ENCODE measurements at regions not wholly inside any gene's neighbourhood (a gene's known extent, or its start where the extent isn't known, plus 50 kb on each side); places are given as distances from the start of the nearest gene placed in this dataset.

GRCh38 chr18:46408334-46408987, 248.6 kb downstream of the LOXHD1 start:
- DNase-seq (ENCODE audit: low spot score), result no peak

- no peak for DNase-seq (ENCODE audit: low spot score)
Observed at GRCh38 chr18:46411191-46411828, 245.7 kb downstream of the LOXHD1 start.

- DNase-seq (ENCODE audit: low spot score), result peak; percentile 36
Observed at GRCh38 chr18:46411867-46412690, 244.9 kb downstream of the LOXHD1 start.

GRCh38 chr18:46412916-46413315, 244.1 kb downstream of the LOXHD1 start:
- DNase-seq (ENCODE audit: low spot score), result peak; percentile 17

- no peak for DNase-seq (ENCODE audit: low spot score)
Observed at GRCh38 chr18:46413684-46414083, 243.3 kb downstream of the LOXHD1 start.

GRCh38 chr18:46414863-46415262, 242.2 kb downstream of the LOXHD1 start:
- DNase-seq (ENCODE audit: low spot score), result no peak

- DNase-seq (ENCODE audit: low spot score), result no peak
Observed at GRCh38 chr18:46415532-46416252, 241.3 kb downstream of the LOXHD1 start.

- DNase-seq (ENCODE audit: low spot score), result no peak
Observed at GRCh38 chr18:46416706-46417638, 240.0 kb downstream of the LOXHD1 start.

GRCh38 chr18:46418663-46419260, 238.3 kb downstream of the LOXHD1 start:
- DNase-seq (ENCODE audit: low spot score), result no peak

- no peak for DNase-seq (ENCODE audit: low spot score)
Observed at GRCh38 chr18:46419391-46420141, 237.5 kb downstream of the LOXHD1 start.

GRCh38 chr18:46421973-46422551, 235.0 kb downstream of the LOXHD1 start:
- DNase-seq (ENCODE audit: low spot score), result no peak

- no peak for DNase-seq (ENCODE audit: low spot score)
Observed at GRCh38 chr18:46422552-46423055, 234.4 kb downstream of the LOXHD1 start.

GRCh38 chr18:46423226-46423805, 233.7 kb downstream of the LOXHD1 start:
- DNase-seq (ENCODE audit: low spot score), result no peak

GRCh38 chr18:46424898-46425297, 232.1 kb downstream of the LOXHD1 start:
- DNase-seq (ENCODE audit: low spot score), result no peak

- no peak for DNase-seq (ENCODE audit: low spot score)
Observed at GRCh38 chr18:46425511-46425910, 231.5 kb downstream of the LOXHD1 start.

GRCh38 chr18:46426021-46426678, 230.9 kb downstream of the LOXHD1 start:
- no peak for DNase-seq (ENCODE audit: low spot score)

GRCh38 chr18:46426679-46427047, 230.4 kb downstream of the LOXHD1 start:
- no peak for DNase-seq (ENCODE audit: low spot score)

Measured in mucosa of gallbladder (tissue), 1 donor.